Activated CD4-positive, alpha-beta T cell treated with anti-CD3 and anti-CD28 coated beads, Interleukin-2, amount 10 ng/mL, durations not matched to agents 24 days and 14 days (primary cell): ENCODE measurements at regions not wholly inside any gene's neighbourhood (a gene's known extent, or its start where the extent isn't known, plus 50 kb on each side); places are given as distances from the start of the nearest gene placed in this dataset.

ENCODE experiments used
- DNase-seq: peaks from one replicate; pipeline ENCODE4 v3.0.0; 2022
- H3K27ac Mint-ChIP-seq: one replicate; pipeline ENCODE4 v1.8.0; 2022; ENCODE audit warnings: mild to moderate bottlenecking, mixed read lengths
- H3K27me3 Mint-ChIP-seq: one replicate; pipeline ENCODE4 v1.8.0; 2022; ENCODE audit warnings: mixed read lengths
- H3K36me3 Mint-ChIP-seq: one replicate; pipeline ENCODE4 v1.8.0; 2022; ENCODE audit warnings: low read depth, mild to moderate bottlenecking, mixed read lengths
- H3K4me1 Mint-ChIP-seq: one replicate; pipeline ENCODE4 v1.8.0; 2021; ENCODE audit warnings: mixed read lengths
- H3K4me3 Mint-ChIP-seq: one replicate; pipeline ENCODE4 v1.8.0; 2022; ENCODE audit warnings: mild to moderate bottlenecking, moderate library complexity, mixed read lengths
- H3K9me3 Mint-ChIP-seq: one replicate; pipeline ENCODE4 v1.8.0; 2021; ENCODE audit warnings: mixed read lengths
- intact Hi-C: fragments of 100-400 bp; cut with micrococcal nuclease; formaldehyde crosslinking; loops from one replicate; pipeline ENCODE4 v1.15.1; 2023

DNA sequence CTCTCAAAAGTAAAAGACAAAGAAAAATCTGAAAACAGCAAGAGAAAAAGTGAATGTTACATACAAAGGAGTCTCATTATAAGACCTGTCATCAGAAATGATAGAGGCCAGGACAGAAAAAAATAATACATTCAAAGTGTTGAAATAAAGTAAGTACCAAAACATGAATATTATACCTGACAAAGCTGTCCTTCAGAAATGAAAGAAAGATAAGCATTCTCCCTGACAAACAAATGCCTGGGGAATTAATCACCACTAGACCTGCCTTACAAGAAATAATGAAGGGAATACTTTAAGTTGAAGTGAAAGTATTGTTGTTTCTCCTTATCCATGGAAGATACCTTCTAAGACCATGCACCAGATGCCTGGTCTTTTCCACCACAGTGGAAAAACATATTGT is 1605.2 kb upstream of the CDH6 start:
- H3K9me3 Mint-ChIP-seq = peaks cover 7% of the 10 kb centered on the region
- intact Hi-C loops = no loop called here
- no peaks in the 10 kb centered on the region for H3K4me1 Mint-ChIP-seq
- H3K4me3 Mint-ChIP-seq = no peak overlapping the region
- H3K27me3 Mint-ChIP-seq = no peaks in the 10 kb centered on the region
- H3K36me3 Mint-ChIP-seq = no peaks in the 10 kb centered on the region
- H3K27ac Mint-ChIP-seq = no peak overlapping the region
- DNase-seq = no peak

DNA sequence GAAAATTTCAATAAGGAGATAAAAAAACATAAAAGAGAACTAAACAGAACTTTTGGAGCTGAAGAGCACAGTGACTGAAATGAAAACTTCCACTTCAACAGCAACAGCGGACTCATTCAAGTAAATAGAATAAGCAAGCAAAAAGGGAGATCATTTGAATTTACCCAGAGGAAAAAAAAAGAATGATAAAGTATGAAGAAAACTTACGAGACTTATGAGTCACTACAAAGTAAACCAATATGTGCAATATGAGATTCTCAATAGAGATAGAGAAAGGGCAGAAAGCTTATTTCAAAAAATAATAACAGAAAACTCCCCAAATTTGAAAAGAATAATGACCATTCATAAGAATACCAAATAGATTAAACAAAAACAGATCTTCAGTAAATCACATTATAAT is 1605.7 kb upstream of the CDH6 start:
- H3K27me3 Mint-ChIP-seq = no peaks in the 10 kb centered on the region
- no peak overlapping the region for H3K27ac Mint-ChIP-seq
- no peaks in the 10 kb centered on the region for H3K4me1 Mint-ChIP-seq
- intact Hi-C loops = no loop called here
- H3K4me3 Mint-ChIP-seq = no peak overlapping the region
- H3K36me3 Mint-ChIP-seq = no peaks in the 10 kb centered on the region
- H3K9me3 Mint-ChIP-seq = peaks cover 7% of the 10 kb centered on the region
- DNase-seq = no peak

DNA sequence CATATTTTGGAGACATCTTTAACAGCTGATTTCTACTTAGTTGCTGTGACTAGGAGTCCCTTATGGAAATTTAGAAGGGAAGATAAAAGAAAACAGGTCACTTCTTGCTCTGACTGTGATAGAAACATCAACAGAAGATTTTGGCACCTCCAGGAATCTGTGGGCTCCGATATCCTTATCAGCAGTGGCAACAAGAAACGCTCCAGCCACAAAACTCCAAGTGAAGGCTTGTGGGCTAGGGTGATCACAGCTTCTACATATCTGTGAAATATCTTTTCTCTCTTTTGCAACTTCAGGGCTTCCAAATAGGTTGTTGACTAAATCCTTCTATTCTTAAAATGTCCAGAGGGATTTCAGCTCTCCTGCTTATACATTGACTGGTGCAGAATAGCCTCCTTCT is 1625.5 kb upstream of the CDH6 start:
- no peaks in the 10 kb centered on the region for H3K36me3 Mint-ChIP-seq
- no peaks in the 10 kb centered on the region for H3K27me3 Mint-ChIP-seq
- no peak for DNase-seq
- H3K4me1 Mint-ChIP-seq = no peaks in the 10 kb centered on the region
- intact Hi-C loops = no loop called here
- H3K27ac Mint-ChIP-seq = no peak overlapping the region
- H3K9me3 Mint-ChIP-seq = peaks cover 8% of the 10 kb centered on the region
- no peak overlapping the region for H3K4me3 Mint-ChIP-seq

DNA sequence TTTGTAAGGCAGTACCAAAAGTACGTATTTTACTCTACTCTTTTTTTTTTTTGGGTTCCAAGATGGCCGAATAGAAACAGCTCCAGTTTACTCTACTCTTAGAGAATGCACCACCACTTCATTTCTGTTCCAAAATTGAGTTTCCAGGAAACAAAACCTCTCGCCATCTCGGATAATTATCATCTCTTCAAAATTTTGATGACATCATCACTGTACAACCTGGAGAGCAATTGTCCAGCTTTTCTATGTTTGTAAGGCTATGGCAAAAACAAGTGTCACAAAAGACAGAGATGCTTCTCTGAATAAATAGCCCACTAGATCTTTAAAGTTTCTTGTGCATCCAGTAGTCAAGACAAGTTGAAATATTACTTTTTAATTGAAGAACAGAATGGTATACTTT is 1631.9 kb upstream of the CDH6 start:
- intact Hi-C loops = no loop called here
- no peaks in the 10 kb centered on the region for H3K27me3 Mint-ChIP-seq
- no peak for DNase-seq
- H3K9me3 Mint-ChIP-seq = peaks cover under 1% of the 10 kb centered on the region
- H3K27ac Mint-ChIP-seq = no peak overlapping the region
- no peaks in the 10 kb centered on the region for H3K36me3 Mint-ChIP-seq
- H3K4me1 Mint-ChIP-seq = no peaks in the 10 kb centered on the region
- no peak overlapping the region for H3K4me3 Mint-ChIP-seq

DNA sequence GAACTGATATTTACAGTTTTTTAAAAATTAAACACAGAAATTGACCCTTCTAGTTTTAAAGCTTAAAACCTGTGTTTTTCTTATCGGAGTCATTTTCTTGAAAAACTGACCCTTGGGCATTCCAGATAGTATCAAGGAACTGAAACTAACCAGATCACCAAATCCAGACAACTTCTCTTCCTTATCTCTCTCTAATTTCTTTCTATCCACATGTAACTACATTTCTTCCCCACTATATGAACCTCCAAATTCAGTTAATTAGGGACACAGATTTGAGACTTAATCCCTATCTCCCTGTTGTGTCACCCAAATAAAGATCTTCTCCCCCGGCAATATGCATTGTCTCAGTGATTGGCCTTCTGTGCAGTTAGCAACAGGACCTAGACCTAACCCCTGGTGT is 1643.0 kb upstream of the CDH6 start:
- H3K9me3 Mint-ChIP-seq = peaks cover 20% of the 10 kb centered on the region
- intact Hi-C loops = no loop called here
- H3K36me3 Mint-ChIP-seq = no peaks in the 10 kb centered on the region
- H3K4me3 Mint-ChIP-seq = no peak overlapping the region
- H3K27me3 Mint-ChIP-seq = no peaks in the 10 kb centered on the region
- no peak for DNase-seq
- no peaks in the 10 kb centered on the region for H3K4me1 Mint-ChIP-seq
- H3K27ac Mint-ChIP-seq = no peak overlapping the region

DNA sequence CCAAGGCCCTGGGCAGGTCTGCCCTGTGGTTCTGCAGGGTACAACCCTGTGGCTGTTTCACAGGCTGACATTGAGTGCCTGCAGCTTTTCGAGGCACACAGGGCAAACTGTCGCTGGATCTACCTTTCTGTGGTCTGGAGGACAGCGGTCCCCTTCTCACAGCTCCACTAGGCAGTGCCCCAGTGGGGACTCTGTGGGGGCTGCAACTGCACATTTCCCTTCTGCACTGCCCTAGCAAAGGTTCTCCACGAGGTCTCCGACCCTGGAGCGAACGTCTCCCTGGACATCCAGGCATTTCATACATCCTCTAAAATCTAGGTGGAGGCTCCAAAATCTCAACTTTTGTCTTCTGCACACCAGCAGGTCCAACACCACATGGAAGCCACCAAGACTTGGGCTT is 1645.2 kb upstream of the CDH6 start:
- Mint-ChIP-seq H3K4me3 (no peak overlapping the region), H3K9me3 (peaks cover 14% of the 10 kb centered on the region), H3K36me3 (no peaks in the 10 kb centered on the region), H3K4me1 (no peaks in the 10 kb centered on the region), H3K27ac (no peak overlapping the region), H3K27me3 (no peaks in the 10 kb centered on the region)
- intact Hi-C loops = no loop called here
- DNase-seq = no peak

DNA sequence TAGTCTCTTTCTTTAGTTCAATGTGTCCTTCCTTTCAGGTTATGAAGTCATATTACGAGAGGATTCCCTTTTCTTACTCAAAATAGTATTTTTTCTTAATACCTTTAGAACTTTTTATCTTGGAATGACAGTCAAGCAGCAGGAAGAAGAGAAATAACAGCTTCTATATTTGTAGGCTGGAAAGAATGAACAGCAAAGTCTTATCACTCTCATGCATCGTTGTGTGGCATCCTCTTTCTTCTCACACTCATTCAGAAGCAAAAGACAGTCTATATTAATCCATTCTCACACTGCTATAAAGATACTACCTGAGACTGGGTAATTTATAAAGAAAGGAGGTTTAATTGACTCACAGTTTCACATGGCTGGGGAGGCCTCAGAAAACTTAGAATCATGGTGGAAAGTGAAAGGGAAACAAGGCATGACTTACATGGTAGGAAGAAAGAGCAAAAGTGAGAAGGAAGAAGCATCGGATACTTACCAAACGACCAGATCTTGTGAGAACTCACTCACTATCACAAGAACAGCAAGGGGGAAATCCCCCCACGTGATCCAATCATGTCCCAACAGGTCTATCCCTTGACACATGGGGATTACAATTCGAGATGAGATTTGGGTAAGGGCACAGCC is 1646.1 kb upstream of the CDH6 start:
- H3K4me1 Mint-ChIP-seq = no peaks in the 10 kb centered on the region
- DNase-seq = no peak
- intact Hi-C loops = no loop called here
- H3K27me3 Mint-ChIP-seq = no peaks in the 10 kb centered on the region
- no peaks in the 10 kb centered on the region for H3K36me3 Mint-ChIP-seq
- no peak overlapping the region for H3K4me3 Mint-ChIP-seq
- H3K27ac Mint-ChIP-seq = no peak overlapping the region
- H3K9me3 Mint-ChIP-seq = peaks cover 14% of the 10 kb centered on the region

DNA sequence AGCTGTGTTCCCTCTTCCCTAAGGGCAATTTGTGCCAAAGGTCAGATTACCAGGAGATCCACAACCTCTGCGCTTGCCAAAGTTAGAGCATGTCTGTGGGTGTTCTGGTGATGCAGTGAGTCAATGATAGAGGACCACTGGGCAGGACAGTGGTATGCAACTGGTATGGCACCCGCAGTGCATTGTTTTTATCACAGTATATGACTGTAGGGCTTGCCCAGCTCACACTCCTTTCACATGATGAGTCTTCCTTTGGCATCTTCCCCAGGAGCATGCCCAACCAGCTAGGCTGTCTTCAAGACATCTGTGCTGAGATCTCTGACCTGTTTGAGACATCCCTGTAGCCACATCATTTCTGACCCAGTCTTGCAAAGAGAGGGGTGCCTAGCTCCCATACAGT is 1650.0 kb upstream of the CDH6 start:
- H3K4me3 Mint-ChIP-seq = no peak overlapping the region
- H3K27me3 Mint-ChIP-seq = no peaks in the 10 kb centered on the region
- peaks cover 20% of the 10 kb centered on the region for H3K9me3 Mint-ChIP-seq
- DNase-seq = no peak
- H3K27ac Mint-ChIP-seq = no peak overlapping the region
- intact Hi-C loops = no loop called here
- H3K36me3 Mint-ChIP-seq = no peaks in the 10 kb centered on the region
- no peaks in the 10 kb centered on the region for H3K4me1 Mint-ChIP-seq

DNA sequence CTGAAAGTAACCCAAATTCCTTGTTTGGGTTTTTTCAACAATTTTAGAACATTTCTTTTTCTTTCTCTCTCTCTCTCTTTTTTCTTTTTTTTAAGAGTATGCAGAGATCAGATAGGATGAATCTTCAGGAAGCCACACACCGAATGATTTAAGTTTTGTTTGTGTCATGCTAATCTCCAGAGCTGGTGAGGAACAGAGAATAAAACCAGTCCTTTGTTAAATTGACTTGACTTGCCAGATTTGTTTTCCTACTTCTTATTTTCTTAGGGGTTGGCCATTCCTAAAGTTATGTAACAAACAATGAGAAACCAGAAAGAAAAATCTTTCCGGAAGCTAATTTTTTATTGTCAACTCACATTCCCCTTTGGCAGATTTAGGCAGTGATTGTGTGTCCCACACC is 1669.3 kb upstream of the CDH6 start:
- Mint-ChIP-seq H3K27me3 (no peaks in the 10 kb centered on the region), H3K36me3 (no peaks in the 10 kb centered on the region), H3K4me1 (no peaks in the 10 kb centered on the region), H3K4me3 (no peak overlapping the region), H3K27ac (no peak overlapping the region), H3K9me3 (peaks cover 13% of the 10 kb centered on the region)
- intact Hi-C loops = no loop called here
- no peak for DNase-seq

DNA sequence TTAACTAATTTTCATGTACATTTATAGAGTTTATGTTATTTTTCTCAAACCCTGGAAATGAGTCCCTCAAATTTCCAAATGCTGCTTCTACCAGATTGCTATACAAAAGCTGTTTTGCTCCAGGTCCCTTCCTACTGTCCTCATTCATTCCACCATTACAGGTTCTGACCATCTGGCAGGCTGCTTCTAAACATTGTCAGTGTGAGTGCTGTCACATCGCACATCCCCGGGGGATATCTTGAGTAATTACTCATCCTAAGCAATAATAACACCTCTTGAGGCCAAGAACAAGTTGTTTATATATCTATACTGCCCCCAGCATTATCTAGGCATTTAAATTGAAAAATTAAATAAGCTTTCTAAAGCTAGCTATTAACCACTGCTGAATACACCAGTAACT is 1675.3 kb upstream of the CDH6 start:
- H3K27me3 Mint-ChIP-seq = no peaks in the 10 kb centered on the region
- H3K4me1 Mint-ChIP-seq = no peaks in the 10 kb centered on the region
- no peak overlapping the region for H3K4me3 Mint-ChIP-seq
- intact Hi-C loops = no loop called here
- no peak overlapping the region for H3K27ac Mint-ChIP-seq
- H3K9me3 Mint-ChIP-seq = peaks cover 7% of the 10 kb centered on the region
- H3K36me3 Mint-ChIP-seq = no peaks in the 10 kb centered on the region
- no peak for DNase-seq

DNA sequence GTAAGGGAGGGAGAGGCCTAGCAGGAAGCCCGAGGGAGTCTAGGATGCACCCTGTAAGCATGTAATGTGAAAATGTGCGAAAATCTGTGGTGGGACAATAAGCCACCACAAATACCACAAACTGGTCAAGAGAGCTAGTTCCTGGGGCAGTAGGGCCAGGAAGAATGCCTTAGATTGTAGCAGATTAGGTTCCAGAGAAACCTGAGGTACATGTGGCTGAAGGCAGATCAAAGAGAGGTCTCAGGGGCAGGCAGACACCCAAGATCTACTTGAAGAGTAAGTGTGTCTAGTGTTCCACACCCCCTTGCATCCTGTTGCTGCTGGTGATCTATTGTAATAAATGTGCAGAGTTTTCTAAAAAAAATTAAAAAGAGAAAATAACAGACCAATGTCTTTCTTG is 1677.3 kb upstream of the CDH6 start:
- H3K27ac Mint-ChIP-seq = no peak overlapping the region
- H3K27me3 Mint-ChIP-seq = no peaks in the 10 kb centered on the region
- H3K4me1 Mint-ChIP-seq = no peaks in the 10 kb centered on the region
- H3K9me3 Mint-ChIP-seq = peaks cover 7% of the 10 kb centered on the region
- no peaks in the 10 kb centered on the region for H3K36me3 Mint-ChIP-seq
- DNase-seq = no peak
- no peak overlapping the region for H3K4me3 Mint-ChIP-seq
- intact Hi-C loops = no loop called here

DNA sequence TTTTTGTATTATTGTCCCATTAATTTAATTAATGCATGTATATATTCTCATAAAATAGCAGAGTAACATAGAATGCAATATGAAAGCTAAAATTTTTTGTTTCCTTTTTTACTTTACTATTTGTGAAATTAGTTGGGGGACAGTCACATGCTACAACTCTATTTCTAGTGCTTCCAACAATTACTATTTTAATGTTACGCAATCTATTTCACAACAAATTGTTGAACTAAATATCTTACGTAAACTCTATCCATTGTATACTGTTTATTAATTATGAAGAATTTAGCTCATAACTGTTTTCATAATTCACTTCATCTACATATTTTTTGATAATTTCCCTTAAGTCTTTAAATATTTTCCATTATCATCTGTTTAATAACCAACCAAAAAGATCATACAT is 1685.4 kb upstream of the CDH6 start:
- Mint-ChIP-seq H3K27me3 (no peaks in the 10 kb centered on the region), H3K27ac (no peak overlapping the region), H3K9me3 (peaks cover 12% of the 10 kb centered on the region), H3K4me1 (no peaks in the 10 kb centered on the region), H3K36me3 (no peaks in the 10 kb centered on the region), H3K4me3 (no peak overlapping the region)
- no peak for DNase-seq
- intact Hi-C loops = no loop called here

DNA sequence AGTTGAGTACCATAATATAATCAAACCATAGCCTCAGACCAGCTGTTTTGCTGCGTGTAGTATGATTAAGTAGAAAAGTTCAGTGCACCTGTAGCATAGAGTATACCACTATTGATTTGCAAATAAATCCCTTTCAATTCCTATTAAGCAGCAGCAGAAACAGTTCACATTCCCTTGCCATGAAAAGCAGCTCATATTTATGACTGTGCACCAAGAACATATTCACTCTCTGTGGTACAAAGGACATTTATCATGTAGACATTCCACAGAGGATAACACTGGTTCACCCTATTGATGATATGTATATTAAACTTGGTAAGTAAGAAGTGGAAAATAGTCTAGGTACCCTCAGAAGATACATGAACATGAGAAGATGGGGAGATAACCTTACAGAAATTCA is 1689.1 kb upstream of the CDH6 start:
- Mint-ChIP-seq H3K27ac (no peak overlapping the region), H3K36me3 (no peaks in the 10 kb centered on the region), H3K27me3 (no peaks in the 10 kb centered on the region), H3K4me1 (no peaks in the 10 kb centered on the region), H3K4me3 (no peak overlapping the region), H3K9me3 (peaks cover 12% of the 10 kb centered on the region)
- no peak for DNase-seq
- intact Hi-C loops = no loop called here

DNA sequence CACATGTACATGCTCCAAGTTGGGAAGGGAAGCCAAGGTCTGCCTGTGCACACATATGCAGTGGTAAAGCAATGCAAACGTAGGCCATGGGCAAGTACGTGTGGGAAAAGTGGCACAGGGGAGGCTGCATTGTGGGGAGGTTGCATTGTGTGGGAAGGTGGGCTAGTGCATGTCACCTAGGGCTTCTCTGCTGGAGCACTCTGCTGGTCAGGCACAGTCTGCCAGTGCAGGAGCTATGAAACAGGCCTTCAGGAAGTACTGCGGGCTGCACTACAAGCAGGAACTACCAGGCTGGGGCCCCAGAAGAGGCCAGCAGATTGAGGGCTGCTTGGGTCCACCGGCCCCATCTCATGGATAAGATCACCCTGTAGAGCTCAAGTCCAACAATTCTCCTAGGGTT is 1694.6 kb upstream of the CDH6 start:
- intact Hi-C loops = no loop called here
- Mint-ChIP-seq H3K4me1 (no peaks in the 10 kb centered on the region), H3K27ac (no peak overlapping the region), H3K9me3 (peaks cover 9% of the 10 kb centered on the region), H3K36me3 (no peaks in the 10 kb centered on the region), H3K27me3 (no peaks in the 10 kb centered on the region), H3K4me3 (no peak overlapping the region)
- no peak for DNase-seq

DNA sequence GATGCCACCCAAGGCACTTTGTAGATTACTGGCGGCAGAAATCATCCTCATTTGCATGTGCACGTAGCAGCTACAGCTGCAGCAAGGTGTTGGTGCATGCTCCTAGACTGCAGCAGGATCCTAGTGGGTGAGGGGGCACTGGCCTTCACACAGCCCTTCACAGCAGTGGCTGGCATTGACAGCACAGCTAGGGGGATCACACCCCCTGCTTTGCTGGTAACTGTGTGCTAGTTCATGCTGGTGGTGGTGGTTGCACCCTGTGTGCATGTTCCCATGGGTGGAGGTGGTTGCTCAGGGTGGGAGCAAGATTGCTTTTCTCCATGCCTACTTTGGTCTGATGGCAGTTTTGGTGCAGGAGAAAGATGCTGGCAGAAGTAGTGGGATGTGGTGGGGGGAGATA is 1695.1 kb upstream of the CDH6 start:
- intact Hi-C loops = no loop called here

More for the DNA sequence above, 1695.1 kb upstream of the CDH6 start:
- no peak overlapping the region for H3K4me3 Mint-ChIP-seq
- H3K4me1 Mint-ChIP-seq = no peaks in the 10 kb centered on the region
- H3K36me3 Mint-ChIP-seq = no peaks in the 10 kb centered on the region
- no peak for DNase-seq
- no peak overlapping the region for H3K27ac Mint-ChIP-seq
- no peaks in the 10 kb centered on the region for H3K27me3 Mint-ChIP-seq
- H3K9me3 Mint-ChIP-seq = peaks cover 9% of the 10 kb centered on the region
